Esophagus muscularis mucosa (tissue), 4 donors: ENCODE measurements at regions not wholly inside any gene's neighbourhood (a gene's known extent, or its start where the extent isn't known, plus 50 kb on each side); places are given as distances from the start of the nearest gene placed in this dataset.
A peak's percentile ranks its signal among the peaks of the same experiment; 100 is the strongest.

ENCODE experiments used
- DNase-seq: peaks from one replicate; pipeline ENCODE4 v3.0.0-alpha.2; 2017; ENCODE audit errors: extremely low spot score
- H3K27ac ChIP-seq, 4 donors: fragments of 200-600 bp; sonication (generic); replicated peaks in 1 of 4; 1 replicate in 3 of 4; 2 replicates in 1 of 4; pipeline ENCODE4 v1.5.1; 2016 to 2019; ENCODE audit warnings: mild to moderate bottlenecking in 1 of 4
- H3K27me3 ChIP-seq, 4 donors: fragments of 200-600 bp; sonication (generic); one replicate each; pipeline versions ENCODE4 v1.5.1 to v1.6.0; 2016 to 2019
- H3K36me3 ChIP-seq, 4 donors: fragments of 200-600 bp; sonication (generic); one replicate each; pipeline ENCODE4 v1.5.1; 2016 to 2019
- H3K4me1 ChIP-seq, 4 donors: fragments of 200-600 bp; sonication (generic); one replicate each; pipeline ENCODE4 v1.5.1; 2016 to 2019
- H3K4me3 ChIP-seq, 4 donors: fragments of 200-600 bp; sonication (generic); 1 replicate in 2 of 4; 2 replicates in 2 of 4; pipeline ENCODE4 v1.5.1; 2016 to 2019; ENCODE audit warnings: mild to moderate bottlenecking in 4 of 4, moderate library complexity in 1 of 4
- H3K9me3 ChIP-seq, 4 donors: fragments of 200-600 bp; sonication (generic); 1 replicate in 3 of 4; 2 replicates in 1 of 4; pipeline ENCODE4 v1.5.1; 2016 to 2019
- EP300 ChIP-seq: sonication (generic); formaldehyde crosslinking; IDR thresholded peaks from one replicate; pipeline ENCODE4 v1.6.1; 2017; ENCODE audit warnings: antibody characterized with exemption
- POLR2A ChIP-seq: fragments of 450-650 bp; IDR thresholded peaks from one replicate; pipeline ENCODE4 v1.6.1; 2017; ENCODE audit warnings: antibody characterized with exemption, moderate library complexity, mild to moderate bottlenecking, low read depth
- POLR2AphosphoS5 ChIP-seq, 2 donors: sonication (generic); formaldehyde crosslinking; IDR thresholded peaks; one replicate each; pipeline ENCODE4 v1.6.1; 2017; ENCODE audit warnings: antibody characterized with exemption in 2 of 2
- WGBS: methylation state at CpG from one replicate; pipeline ENCODE4 v1.1.5; 2018; 5-methylcytosine and 5-hydroxymethylcytosine counted together
- intact Hi-C: fragments of 100-400 bp; cut with DNase I; formaldehyde crosslinking; loops from one replicate; pipeline ENCODE4 v1.15.1; 2023
- TF ChIP-seq, protein P1 (sequence below), 3 experiments: fragments of 200-600 bp in 2 of 3; fragments of 450-650 bp in 1 of 3; sonication (generic) in 2 of 3; IDR thresholded peaks; one replicate each; pipeline ENCODE4 v1.5.1; 2017 to 2019; ENCODE audit warnings: antibody characterized with exemption in 3 of 3, mild to moderate bottlenecking in 2 of 3, moderate library complexity in 1 of 3

DNA sequence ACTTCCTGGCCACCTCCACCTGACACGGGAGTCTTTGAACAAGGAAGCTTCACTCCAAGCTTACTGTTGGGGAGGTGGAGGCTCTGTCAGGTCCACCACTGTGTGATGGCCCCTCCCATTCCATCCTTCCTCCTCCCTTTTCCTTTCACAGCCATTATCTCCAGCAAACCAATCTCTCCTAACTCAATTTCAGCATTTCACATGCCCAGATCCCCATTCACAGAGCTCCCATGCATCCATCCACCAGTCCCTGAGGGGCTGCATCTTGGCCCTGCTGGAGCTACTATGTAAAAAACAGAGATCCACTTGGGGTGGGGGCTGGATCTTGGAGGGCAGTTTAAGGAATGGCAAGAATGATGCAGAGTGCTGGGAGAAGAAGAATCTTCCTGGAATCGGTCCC, 129.0 kb upstream of the COPS8 start:
- 65% methylated on average over 2 of the region's 2 CpGs for WGBS
- intact Hi-C loops: no loop called here
- TF ChIP-seq EP300 (no peak), POLR2AphosphoS5 (IDR thresholded peaks at IDR 0.05) (no peak), POLR2A (no peak)
- TF ChIP-seq, protein P1, sequence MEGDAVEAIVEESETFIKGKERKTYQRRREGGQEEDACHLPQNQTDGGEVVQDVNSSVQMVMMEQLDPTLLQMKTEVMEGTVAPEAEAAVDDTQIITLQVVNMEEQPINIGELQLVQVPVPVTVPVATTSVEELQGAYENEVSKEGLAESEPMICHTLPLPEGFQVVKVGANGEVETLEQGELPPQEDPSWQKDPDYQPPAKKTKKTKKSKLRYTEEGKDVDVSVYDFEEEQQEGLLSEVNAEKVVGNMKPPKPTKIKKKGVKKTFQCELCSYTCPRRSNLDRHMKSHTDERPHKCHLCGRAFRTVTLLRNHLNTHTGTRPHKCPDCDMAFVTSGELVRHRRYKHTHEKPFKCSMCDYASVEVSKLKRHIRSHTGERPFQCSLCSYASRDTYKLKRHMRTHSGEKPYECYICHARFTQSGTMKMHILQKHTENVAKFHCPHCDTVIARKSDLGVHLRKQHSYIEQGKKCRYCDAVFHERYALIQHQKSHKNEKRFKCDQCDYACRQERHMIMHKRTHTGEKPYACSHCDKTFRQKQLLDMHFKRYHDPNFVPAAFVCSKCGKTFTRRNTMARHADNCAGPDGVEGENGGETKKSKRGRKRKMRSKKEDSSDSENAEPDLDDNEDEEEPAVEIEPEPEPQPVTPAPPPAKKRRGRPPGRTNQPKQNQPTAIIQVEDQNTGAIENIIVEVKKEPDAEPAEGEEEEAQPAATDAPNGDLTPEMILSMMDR (IDR thresholded peaks at IDR 0.05): no peak
- Histone ChIP-seq H3K4me1 (no peaks in the 10 kb centered on the region), H3K36me3 (no peaks in the 10 kb centered on the region), H3K4me3 (no peak overlapping the region), H3K27me3 (no peaks in the 10 kb centered on the region), H3K27ac (no peak overlapping the region), H3K9me3 (no peaks in the 10 kb centered on the region)
- DNase-seq: no peak

DNA sequence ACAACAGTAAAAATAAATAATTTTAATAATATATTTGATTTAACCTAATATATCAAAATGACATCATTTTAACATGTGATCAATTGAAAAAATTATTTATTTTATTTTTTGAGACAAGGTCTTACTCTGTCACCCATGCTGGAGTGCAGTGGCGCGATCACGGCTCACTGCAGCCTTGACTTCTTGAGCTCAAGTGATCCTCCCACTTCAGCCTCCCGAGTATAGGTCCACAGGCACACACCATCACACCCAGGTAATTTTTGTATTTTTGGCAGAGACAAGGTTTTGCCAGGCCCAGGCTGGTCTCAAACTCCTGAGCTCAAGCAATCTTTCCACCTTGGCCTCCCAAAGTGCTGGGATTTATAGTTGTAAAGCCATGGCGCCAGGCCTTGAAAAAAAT, 126.7 kb upstream of the COPS8 start:
- H3K4me1 ChIP-seq: no peaks in the 10 kb centered on the region
- 96% methylated on average over 5 of the region's 5 CpGs for WGBS
- H3K9me3 ChIP-seq: no peaks in the 10 kb centered on the region
- intact Hi-C loops: no loop called here
- no peak for DNase-seq
- TF ChIP-seq EP300: no peak
- no peak for TF ChIP-seq POLR2AphosphoS5 (IDR thresholded peaks at IDR 0.05)
- TF ChIP-seq, protein P1 (IDR thresholded peaks at IDR 0.05): no peak
- no peak for TF ChIP-seq POLR2A
- H3K27me3 ChIP-seq: no peaks in the 10 kb centered on the region
- H3K36me3 ChIP-seq: no peaks in the 10 kb centered on the region
- no peak overlapping the region for H3K4me3 ChIP-seq
- H3K27ac ChIP-seq: peak overlapping the region; percentile 30 to 54 (median 44)

DNA sequence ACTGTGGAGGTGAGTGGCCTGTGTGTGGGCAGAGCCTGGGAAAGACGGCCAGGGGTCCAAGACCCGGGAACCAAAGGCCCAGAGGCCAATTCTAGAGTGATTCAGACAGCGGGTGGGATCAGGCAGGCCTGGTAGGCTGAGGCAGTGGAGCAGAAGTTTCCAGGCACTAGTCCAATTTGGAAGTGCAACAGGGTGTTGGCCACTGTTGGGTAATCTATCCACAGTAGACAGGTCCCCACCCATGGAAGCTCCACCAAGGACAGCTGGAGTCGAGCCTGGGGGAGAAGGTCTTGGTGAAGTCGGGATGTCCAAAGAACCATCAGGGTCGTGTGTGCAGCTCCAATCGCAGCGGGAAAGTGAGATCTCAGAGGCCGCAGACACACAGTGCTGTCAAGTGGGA, 125.8 kb upstream of the COPS8 start:
- DNase-seq: no peak
- TF ChIP-seq, protein P1 (IDR thresholded peaks at IDR 0.05): no peak
- TF ChIP-seq POLR2AphosphoS5 (IDR thresholded peaks at IDR 0.05): peak; percentile 34 to 45
- no peaks in the 10 kb centered on the region for H3K27me3 ChIP-seq
- 82% methylated on average over 9 of the region's 9 CpGs for WGBS
- H3K36me3 ChIP-seq: no peaks in the 10 kb centered on the region
- no peaks in the 10 kb centered on the region for H3K4me1 ChIP-seq
- intact Hi-C loops: no loop called here
- no peaks in the 10 kb centered on the region for H3K9me3 ChIP-seq
- H3K27ac ChIP-seq: peak overlapping the region; percentile 38 to 54 (median 48)
- H3K4me3 ChIP-seq: no peak overlapping the region

DNA sequence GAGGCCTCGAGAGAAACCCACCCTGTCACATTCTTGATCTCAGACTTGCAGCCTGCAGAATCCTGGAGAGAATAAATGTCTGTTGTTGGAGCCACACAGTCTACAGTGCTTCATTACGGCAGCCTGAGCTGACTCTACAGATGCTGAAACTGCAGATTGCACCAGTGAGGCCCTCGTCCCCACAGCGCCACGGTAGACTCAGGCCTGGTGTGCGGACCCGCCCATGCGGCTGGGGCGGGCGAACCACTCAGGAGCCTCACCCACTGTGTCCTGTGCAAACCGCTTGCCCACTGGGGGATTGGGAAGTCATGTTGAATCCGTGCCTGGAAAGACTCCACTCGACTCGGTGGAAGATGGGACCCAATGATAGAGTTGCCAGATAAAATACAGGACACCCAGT, 125.2 kb upstream of the COPS8 start:
- WGBS: 93% methylated on average over 14 of the region's 14 CpGs
- peak overlapping the region; percentile 13 to 51 (median 41) for H3K27ac ChIP-seq
- intact Hi-C loops: no loop called here

DNA sequence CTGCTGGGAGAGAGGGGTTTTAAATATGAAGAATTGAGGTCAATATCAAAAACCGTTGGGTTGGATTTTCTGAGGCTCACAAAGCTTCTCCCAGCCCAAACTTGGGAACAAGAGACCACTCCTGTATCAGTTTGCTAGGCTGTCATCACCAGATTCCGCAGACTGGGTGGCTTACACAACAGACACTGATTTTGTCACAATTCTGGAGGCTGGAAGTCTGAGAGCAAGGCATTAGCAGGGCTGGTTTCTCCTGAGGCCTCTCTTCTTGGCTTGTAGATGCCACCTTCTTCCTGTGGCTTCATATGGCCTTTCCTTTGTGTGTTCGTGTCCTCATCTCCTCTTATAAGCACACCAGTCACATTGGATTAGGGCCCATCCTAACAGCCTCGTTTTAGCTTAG, 122.9 kb upstream of the COPS8 start:
- DNase-seq: no peak
- H3K27me3 ChIP-seq: no peaks in the 10 kb centered on the region
- peaks cover 0 to 5% (median 0%) of the 10 kb centered on the region in 4 donors for H3K4me1 ChIP-seq
- WGBS: 94% methylated on average over 3 of the region's 4 CpGs
- H3K27ac ChIP-seq: peak overlapping the region in 1 of 4 donors; percentile 5
- H3K4me3 ChIP-seq: no peak overlapping the region
- intact Hi-C loops: no loop called here
- TF ChIP-seq POLR2AphosphoS5 (IDR thresholded peaks at IDR 0.05): no peak
- no peaks in the 10 kb centered on the region for H3K9me3 ChIP-seq
- no peaks in the 10 kb centered on the region for H3K36me3 ChIP-seq

More for the DNA sequence above, 125.2 kb upstream of the COPS8 start:
- Histone ChIP-seq H3K4me1 (no peaks in the 10 kb centered on the region), H3K9me3 (no peaks in the 10 kb centered on the region), H3K27me3 (no peaks in the 10 kb centered on the region), H3K4me3 (no peak overlapping the region), H3K36me3 (no peaks in the 10 kb centered on the region)
- no peak for DNase-seq
- TF ChIP-seq, protein P1 (IDR thresholded peaks at IDR 0.05): no peak
- TF ChIP-seq EP300: no peak
- TF ChIP-seq POLR2A: no peak
- TF ChIP-seq POLR2AphosphoS5 (IDR thresholded peaks at IDR 0.05): no peak
